HG03469 (cell line): ENCODE measurements at regions not wholly inside any gene's neighbourhood (a gene's known extent, or its start where the extent isn't known, plus 50 kb on each side); places are given as distances from the start of the nearest gene placed in this dataset.
"Not testable (repeated sequence)": the region's sequence is repeated elsewhere in the genome, so short reads cannot be mapped to it uniquely, and the experiment has no call there.

ENCODE experiments used
- ATAC-seq: cut with Tn5 transposase; IDR thresholded peaks from one replicate; pipeline ENCODE4 v1.9.1; 2021; ENCODE audit warnings: mild to moderate bottlenecking, moderate library complexity, moderate number of reproducible peaks; ENCODE audit not compliant: unreplicated experiment

DNA sequence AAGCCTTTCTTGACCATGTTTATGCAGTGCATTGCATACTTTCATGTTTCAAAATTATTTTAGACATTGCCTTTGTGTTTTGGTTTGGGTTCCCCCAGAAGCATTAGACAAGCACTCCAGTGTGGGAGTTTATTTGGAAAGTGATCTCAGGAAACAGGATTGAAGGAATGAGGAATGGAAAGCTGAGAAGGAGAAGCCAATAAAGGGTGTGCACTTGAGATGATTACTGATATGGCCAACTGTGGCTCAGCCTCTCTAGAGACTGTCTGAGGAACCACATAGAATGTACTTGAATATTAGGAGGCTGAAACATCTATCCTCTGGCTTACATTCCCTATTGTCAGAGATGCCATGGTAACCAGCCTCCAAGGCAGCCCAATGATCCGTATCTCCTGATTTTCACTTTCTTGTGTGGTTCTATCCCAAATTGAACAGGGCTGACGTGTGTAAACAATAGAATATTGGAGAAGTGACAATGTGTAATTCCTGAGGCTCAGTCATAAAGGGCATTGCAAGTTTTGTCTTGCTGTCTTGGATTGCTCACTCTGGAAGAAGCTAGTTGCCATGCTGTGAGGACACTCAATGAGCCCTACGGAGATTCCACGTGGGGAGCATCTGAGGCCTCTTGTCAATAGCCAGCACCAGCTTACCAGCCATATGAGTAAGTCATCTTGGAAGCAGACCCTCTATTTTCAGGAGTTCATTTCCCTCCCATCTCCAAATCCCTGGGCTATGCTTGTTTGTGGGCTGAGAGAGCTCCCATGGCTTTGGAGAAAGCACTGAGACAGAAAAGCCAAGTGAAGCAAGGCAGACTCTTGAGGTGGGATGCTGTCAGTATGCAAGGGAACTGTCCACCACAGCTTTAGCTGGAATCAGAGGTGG is 84.7 kb downstream of the SCN11A start:
- no peak for ATAC-seq

DNA sequence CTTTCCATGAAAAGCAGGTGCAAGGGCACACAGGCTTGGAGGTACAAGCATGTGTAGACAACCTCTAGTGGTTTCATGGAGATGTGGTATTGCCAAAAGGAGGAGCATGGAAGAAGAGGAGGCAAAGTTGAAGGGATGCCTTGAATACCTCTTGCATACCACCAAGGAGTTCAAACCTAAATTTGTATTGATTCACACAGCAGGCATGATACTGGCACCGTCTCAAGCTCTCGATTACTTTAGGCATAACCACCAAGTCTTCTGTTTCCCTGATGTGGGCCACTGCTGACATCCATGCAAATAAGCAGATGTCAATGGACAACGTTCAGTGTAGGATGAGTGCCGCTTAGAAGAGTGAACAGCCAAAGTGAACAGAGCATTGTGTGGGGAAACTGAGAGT is 87.1 kb downstream of the SCN11A start:
- no peak for ATAC-seq

GRCh38 chr3:38964204-38964603 is 87.5 kb downstream of the SCN11A start:
- no peak for ATAC-seq

GRCh38 chr3:38960953-38961622 is 90.7 kb downstream of the SCN11A start:
- no peak for ATAC-seq

DNA sequence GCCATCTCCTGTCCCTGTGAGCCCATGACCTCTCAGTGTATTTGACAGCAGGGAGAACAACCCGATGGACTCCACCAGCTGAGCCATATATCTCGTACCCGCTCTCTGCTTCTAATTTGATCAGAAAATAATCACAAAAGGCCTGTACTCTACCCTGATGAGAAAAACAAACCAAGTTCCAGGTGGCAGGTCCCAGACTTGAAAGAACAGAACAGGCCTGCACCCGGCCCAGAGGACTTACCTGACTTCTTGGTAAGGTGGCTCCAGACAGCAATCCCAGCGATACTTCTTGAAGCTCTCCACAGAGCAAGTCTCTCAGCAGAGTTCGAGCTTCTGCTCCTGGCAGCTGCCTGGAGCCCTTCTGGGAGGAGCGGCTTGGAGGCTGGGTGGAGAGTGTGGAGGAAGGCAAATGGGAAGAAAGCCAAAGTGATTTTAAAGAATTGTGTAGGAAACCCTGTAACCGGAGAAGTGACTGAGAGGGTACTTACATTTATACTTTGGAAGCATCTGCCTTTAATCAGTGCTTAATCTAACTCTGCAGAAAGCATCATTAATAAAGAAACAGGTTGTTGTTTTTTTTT is 91.6 kb downstream of the SCN11A start:
- ATAC-seq, result no peak

DNA sequence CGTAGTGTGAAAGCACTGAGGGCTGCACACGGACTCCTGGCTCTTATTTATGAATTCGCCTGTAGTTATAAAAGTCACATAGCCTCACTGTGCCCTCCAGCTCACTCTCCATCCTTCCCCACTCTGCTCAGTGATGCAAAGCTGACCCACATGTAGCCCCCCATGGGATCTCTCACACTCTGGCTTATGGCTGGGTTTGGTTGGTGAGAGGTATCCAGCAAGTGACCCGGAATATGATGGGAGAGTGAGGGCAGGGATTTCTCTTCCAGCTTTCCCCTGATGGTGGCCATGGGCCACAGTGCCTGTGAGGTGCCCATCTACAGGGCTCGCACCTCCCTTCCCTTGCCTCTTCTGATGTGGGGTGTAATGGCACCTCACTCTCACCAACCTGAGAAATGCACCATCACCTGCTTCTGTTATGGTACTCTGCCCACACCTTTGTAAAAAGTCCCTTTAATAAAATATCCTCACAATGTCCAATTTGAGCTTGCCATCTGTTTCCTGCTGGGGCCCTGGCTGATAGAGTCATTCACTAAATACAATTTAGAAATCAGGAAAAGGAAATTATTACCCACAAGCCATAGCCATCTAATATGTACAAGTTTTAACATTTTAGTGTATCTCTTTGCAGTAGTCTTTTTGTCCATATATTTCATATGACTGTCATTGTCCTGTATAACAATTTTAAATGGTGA is 93.6 kb downstream of the SCN11A start:
- no peak for ATAC-seq

GRCh38 chr3:38957296-38957695 is 94.4 kb downstream of the SCN11A start:
- ATAC-seq, result no peak

GRCh38 chr3:38952721-38953120 is 99.0 kb downstream of the SCN11A start:
- ATAC-seq, result no peak

DNA sequence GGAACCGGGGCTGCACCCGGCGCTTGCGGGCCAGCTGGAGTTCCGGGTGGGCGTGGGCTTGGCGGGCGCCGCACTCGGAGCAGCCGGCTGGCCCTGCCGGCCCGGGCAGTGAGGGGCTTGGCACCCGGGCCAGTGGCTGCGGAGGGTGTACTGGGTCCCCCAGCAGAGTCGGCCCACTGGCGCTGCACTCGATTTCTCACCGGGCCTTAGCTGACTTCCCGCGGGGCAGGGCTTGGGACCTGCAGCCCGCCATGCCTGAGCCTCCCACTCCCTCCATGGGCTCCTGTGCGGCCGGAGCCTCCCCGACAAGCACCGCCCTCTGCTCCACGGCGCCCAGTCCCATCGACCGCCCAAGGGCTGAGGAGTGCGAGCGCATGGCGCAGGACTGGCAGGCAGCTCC is 100.6 kb downstream of the SCN11A start:
- not testable (repeated sequence) for ATAC-seq

- ATAC-seq, result no peak
Observed at GRCh38 chr3:38950581-38950980, 101.2 kb downstream of the SCN11A start.

DNA sequence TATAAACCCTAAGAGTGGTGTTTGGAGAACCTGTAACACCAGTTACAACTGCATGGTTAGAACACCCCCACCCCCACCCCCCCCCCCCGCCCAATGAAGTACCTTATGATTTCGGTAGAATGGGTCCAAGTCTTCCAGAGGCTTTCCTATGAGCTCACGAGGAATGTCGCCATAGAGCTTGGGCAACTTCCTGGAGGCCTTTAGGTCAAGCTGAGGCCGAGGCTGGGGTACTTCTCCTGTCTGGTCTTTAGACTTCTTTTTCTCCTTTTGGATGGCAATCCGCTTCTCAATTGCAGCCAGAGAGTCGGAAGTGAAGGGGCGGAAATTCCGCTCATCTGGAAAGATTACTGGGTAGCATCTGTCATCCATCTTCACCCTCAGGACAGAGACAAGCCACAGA is 101.8 kb downstream of the SCN11A start:
- ATAC-seq, result no peak

GRCh38 chr3:38940394-38940793 is 111.3 kb downstream of the SCN11A start:
- no peak for ATAC-seq

DNA sequence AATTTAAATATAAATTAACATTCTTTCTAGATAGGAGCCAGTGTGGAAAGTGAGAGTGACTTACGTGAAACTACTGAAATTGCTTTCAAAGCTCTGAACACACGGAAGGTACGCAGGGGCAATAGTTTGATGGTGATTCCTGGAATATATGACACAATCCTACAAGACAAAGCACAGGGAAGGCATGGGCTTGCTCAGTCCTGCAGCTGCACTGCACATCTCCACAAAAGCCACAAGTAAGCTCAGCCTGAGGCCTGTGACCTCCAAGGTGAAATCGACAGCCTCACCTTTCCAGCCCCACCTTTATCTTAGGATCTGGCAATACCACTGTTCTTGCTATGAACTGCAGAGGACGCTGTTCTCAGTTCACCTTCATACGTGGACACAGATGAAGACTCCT is 109.3 kb upstream of the SCN10A start:
- no peak for ATAC-seq

- ATAC-seq, result no peak
Observed at GRCh38 chr3:38916706-38917105, 100.7 kb upstream of the SCN10A start.

DNA sequence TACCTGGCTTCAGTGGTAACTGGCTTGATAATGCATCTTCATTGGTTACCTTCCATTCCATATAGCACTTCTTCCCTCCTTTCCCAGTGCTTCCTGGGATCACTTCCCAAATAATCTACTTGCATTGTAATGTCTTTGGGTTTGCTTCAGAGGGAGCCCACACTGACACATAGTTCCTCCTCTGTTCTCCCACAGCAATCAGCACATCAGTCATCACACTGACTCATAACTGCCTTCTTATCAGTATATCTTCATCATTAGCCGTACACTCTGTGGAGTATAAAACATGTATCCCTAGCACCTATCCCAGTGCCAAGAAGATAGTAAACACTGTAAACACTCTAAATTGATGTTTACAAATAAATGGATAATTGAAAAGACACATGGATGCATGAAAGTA is 91.4 kb upstream of the SCN10A start:
- no peak for ATAC-seq

DNA sequence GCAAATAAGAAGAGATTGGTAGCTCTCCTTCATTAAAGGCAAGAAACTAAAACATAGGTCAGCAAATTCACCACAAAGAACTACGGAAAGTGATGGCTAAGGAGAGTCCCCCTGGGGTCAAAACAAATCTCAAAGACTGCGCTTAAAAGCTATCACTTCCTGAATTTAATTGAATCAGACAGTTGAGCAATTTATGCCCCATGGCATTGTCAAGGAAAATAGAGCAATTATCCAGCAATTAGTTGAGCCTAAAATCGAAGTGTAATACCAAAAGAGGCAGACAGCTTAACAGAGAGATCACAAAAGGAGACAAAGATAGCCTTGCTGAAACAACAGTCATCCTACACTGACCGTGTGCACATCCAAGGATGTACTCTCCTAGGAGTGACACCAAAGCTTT is 74.4 kb upstream of the SCN10A start:
- ATAC-seq, result no peak

GRCh38 chr3:38878646-38879045 is 62.6 kb upstream of the SCN10A start:
- ATAC-seq, result no peak
